ENCODE measurements at regions not wholly inside any gene's neighbourhood (a gene's known extent, or its start where the extent isn't known, plus 50 kb on each side); places are given as distances from the start of the nearest gene placed in this dataset.

- no peak for DNase-seq (ENCODE audit: low read depth)
- no peak for TF ChIP-seq CTCF (IDR thresholded peaks at IDR 0.05; ENCODE audit: control insufficient read depth, insufficient read depth, low read depth, low read length, missing control alignments)
- no peak overlapping the region for H3K4me3 ChIP-seq (ENCODE audit: control insufficient read depth, low read depth, low read length)
These were observed 161.5 kb downstream of the TOMM20 start for GRCh38 chr1:234967121-234967520.

- DNase-seq (ENCODE audit: low read depth): no peak
- no peak for TF ChIP-seq CTCF (IDR thresholded peaks at IDR 0.05; ENCODE audit: control insufficient read depth, insufficient read depth, low read depth, low read length, missing control alignments)
- H3K4me3 ChIP-seq (ENCODE audit: control insufficient read depth, low read depth, low read length): no peak overlapping the region
These were observed 163.5 kb downstream of the TOMM20 start for GRCh38 chr1:234965111-234965510.

GRCh38 chr1:234963904-234964702, 164.5 kb downstream of the TOMM20 start:
- no peak for TF ChIP-seq CTCF (IDR thresholded peaks at IDR 0.05; ENCODE audit: control insufficient read depth, insufficient read depth, low read depth, low read length, missing control alignments)
- DNase-seq (ENCODE audit: low read depth): no peak
- no peak overlapping the region for H3K4me3 ChIP-seq (ENCODE audit: control insufficient read depth, low read depth, low read length)

- H3K4me3 ChIP-seq (ENCODE audit: control insufficient read depth, low read depth, low read length): no peak overlapping the region
These were observed 165.3 kb downstream of the TOMM20 start for GRCh38 chr1:234963180-234963903.

GRCh38 chr1:234962340-234962989, 166.2 kb downstream of the TOMM20 start:
- no peak for TF ChIP-seq CTCF (IDR thresholded peaks at IDR 0.05; ENCODE audit: control insufficient read depth, insufficient read depth, low read depth, low read length, missing control alignments)
- no peak overlapping the region for H3K4me3 ChIP-seq (ENCODE audit: control insufficient read depth, low read depth, low read length)
- peak; percentile 100 for DNase-seq (ENCODE audit: low read depth)

More at GRCh38 chr1:234963180-234963903, 165.3 kb downstream of the TOMM20 start:
- peak; percentile 87 for DNase-seq (ENCODE audit: low read depth)
- TF ChIP-seq CTCF (IDR thresholded peaks at IDR 0.05; ENCODE audit: control insufficient read depth, insufficient read depth, low read depth, low read length, missing control alignments): no peak

- TF ChIP-seq CTCF (IDR thresholded peaks at IDR 0.05; ENCODE audit: control insufficient read depth, insufficient read depth, low read depth, low read length, missing control alignments): no peak
- H3K4me3 ChIP-seq (ENCODE audit: control insufficient read depth, low read depth, low read length): no peak overlapping the region
- DNase-seq (ENCODE audit: low read depth): peak; percentile 94
These were observed 166.9 kb downstream of the TOMM20 start for GRCh38 chr1:234961456-234962339.
